Ascending aorta (tissue), 2 donors: ENCODE measurements at regions not wholly inside any gene's neighbourhood (a gene's known extent, or its start where the extent isn't known, plus 50 kb on each side); places are given as distances from the start of the nearest gene placed in this dataset.

Experiments
- DNase-seq, 2 donors: peaks; one replicate each; pipeline ENCODE4 v3.0.0-alpha.2; 2019; ENCODE audit warnings: low spot score in 2 of 2
- H3K27ac ChIP-seq, 2 donors: fragments of 200-600 bp; sonication (generic); one replicate each; pipeline ENCODE4 v1.5.1; 2016 to 2017; ENCODE audit warnings: mild to moderate bottlenecking in 1 of 2
- H3K27me3 ChIP-seq: fragments of 200-600 bp; sonication (generic); one replicate; pipeline ENCODE4 v1.5.1; 2017
- H3K36me3 ChIP-seq, 2 donors: fragments of 200-600 bp; sonication (generic); one replicate each; pipeline ENCODE4 v1.5.1; 2016
- H3K4me1 ChIP-seq, 2 donors: fragments of 200-600 bp; sonication (generic); one replicate each; pipeline ENCODE4 v1.5.1; 2016 to 2017; ENCODE audit warnings: mild to moderate bottlenecking in 1 of 2
- H3K4me3 ChIP-seq, 2 donors: fragments of 200-600 bp; sonication (generic); one replicate each; pipeline ENCODE4 v1.5.1; 2016 to 2017; ENCODE audit warnings: mild to moderate bottlenecking in 1 of 2
- H3K9me3 ChIP-seq, 2 donors: fragments of 200-600 bp; sonication (generic); one replicate each; pipeline ENCODE4 v1.5.1; 2016
- intact Hi-C: fragments of 100-400 bp; cut with DNase I; formaldehyde crosslinking; loops from one replicate; pipeline ENCODE4 v1.15.1; 2023
- TF ChIP-seq, protein P1 (sequence below), 3 experiments: fragments of 200-600 bp in 2 of 3; fragments of 450-650 bp in 1 of 3; sonication (generic) in 2 of 3; IDR thresholded peaks; one replicate each; pipeline ENCODE4 v1.5.1; 2016 to 2019; ENCODE audit warnings: antibody characterized with exemption in 3 of 3, mild to moderate bottlenecking in 1 of 3, moderate library complexity in 1 of 3

DNA sequence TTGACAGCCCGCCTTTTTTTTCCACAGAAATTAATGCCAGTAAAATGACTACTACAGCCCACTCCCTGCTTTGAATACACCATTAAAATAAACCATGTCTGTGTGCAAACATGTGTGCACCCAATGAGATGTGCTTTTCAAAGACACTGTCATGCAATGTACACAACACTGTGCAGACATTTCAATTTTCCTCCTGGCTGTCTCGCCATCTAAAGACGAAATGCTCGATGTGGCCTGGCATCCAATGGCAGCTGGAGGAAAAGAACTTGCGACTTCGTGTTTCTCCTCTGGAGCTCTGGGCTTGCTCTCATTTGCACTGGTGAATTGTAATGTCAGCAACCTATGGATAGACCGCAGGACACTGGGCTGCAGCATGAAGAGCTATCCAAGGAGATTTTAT is 147.0 kb upstream of the NAV2 start:
- no peak overlapping the region for H3K27ac ChIP-seq
- DNase-seq, result no peak
- intact Hi-C loops, result loop anchor here (5.0 to 10.0 kb wide), 2 partner anchors 62 to 549 kb away; no protein-coding TSS in a partner anchor
- peaks cover 0 to 8% of the 10 kb centered on the region in 2 donors for H3K4me1 ChIP-seq
- no peaks in the 10 kb centered on the region for H3K36me3 ChIP-seq
- TF ChIP-seq, protein P1, sequence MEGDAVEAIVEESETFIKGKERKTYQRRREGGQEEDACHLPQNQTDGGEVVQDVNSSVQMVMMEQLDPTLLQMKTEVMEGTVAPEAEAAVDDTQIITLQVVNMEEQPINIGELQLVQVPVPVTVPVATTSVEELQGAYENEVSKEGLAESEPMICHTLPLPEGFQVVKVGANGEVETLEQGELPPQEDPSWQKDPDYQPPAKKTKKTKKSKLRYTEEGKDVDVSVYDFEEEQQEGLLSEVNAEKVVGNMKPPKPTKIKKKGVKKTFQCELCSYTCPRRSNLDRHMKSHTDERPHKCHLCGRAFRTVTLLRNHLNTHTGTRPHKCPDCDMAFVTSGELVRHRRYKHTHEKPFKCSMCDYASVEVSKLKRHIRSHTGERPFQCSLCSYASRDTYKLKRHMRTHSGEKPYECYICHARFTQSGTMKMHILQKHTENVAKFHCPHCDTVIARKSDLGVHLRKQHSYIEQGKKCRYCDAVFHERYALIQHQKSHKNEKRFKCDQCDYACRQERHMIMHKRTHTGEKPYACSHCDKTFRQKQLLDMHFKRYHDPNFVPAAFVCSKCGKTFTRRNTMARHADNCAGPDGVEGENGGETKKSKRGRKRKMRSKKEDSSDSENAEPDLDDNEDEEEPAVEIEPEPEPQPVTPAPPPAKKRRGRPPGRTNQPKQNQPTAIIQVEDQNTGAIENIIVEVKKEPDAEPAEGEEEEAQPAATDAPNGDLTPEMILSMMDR (IDR thresholded peaks at IDR 0.05), result no peak
- H3K4me3 ChIP-seq, result no peak overlapping the region
- H3K9me3 ChIP-seq, result no peaks in the 10 kb centered on the region
- no peaks in the 10 kb centered on the region for H3K27me3 ChIP-seq

DNA sequence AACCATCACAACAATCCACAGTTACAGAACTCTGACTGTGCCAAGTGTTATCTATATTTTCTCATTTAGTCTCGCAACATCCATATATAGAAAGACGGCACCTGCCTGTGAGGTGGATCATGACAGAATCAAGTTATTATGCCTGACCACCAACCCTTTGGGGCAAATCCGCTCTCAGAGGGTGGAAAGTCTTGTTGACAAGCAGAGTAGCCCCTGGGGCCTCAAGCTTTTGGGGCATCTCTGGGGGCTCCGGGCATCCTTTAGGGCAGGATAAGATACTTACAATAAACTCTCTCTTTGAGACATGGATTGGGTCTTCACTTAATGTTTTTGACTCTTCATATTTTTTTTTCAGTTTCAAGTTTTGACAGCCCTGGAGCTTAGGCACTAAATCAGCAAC is 150.5 kb upstream of the NAV2 start:
- H3K27me3 ChIP-seq, result no peaks in the 10 kb centered on the region
- DNase-seq, result peak in 1 of 2 donors; percentile 53
- H3K36me3 ChIP-seq, result no peaks in the 10 kb centered on the region
- TF ChIP-seq, protein P1 (IDR thresholded peaks at IDR 0.05), result no peak
- peaks cover 0 to 13% of the 10 kb centered on the region in 2 donors for H3K4me1 ChIP-seq
- no peaks in the 10 kb centered on the region for H3K9me3 ChIP-seq
- intact Hi-C loops, result loop anchor here (5.0 to 10.0 kb wide), 2 partner anchors 245 to 553 kb away; no protein-coding TSS in a partner anchor
- H3K27ac ChIP-seq, result no peak overlapping the region
- H3K4me3 ChIP-seq, result no peak overlapping the region

DNA sequence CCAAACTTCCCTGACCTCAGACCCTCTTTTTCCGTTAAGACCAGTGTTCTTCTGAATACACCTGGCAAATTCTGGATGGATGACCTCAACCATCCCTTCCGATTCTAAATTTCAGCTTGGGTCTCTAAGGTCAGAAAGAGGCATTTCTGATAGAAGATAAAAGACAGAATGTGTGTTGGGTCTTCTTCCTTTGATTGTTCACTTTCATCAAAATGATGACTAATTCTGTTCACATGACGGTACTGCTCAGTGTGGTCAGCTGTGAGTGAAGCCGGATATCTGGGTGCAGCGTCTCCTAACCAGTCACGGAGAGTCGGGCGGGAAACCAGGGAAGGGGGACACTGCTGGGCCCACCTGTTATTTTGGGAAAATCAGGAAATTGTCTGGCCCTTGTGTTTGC is 151.6 kb upstream of the NAV2 start:
- Histone ChIP-seq H3K4me3 (no peak overlapping the region), H3K27me3 (no peaks in the 10 kb centered on the region), H3K9me3 (no peaks in the 10 kb centered on the region), H3K27ac (no peak overlapping the region), H3K36me3 (no peaks in the 10 kb centered on the region), H3K4me1 (peaks cover 0 to 13% of the 10 kb centered on the region in 2 donors)
- DNase-seq, result peak in 1 of 2 donors; percentile 42
- intact Hi-C loops, result loop anchor here (5.0 to 10.0 kb wide), 2 partner anchors 246 to 554 kb away; no protein-coding TSS in a partner anchor
- TF ChIP-seq, protein P1 (IDR thresholded peaks at IDR 0.05), result no peak

DNA sequence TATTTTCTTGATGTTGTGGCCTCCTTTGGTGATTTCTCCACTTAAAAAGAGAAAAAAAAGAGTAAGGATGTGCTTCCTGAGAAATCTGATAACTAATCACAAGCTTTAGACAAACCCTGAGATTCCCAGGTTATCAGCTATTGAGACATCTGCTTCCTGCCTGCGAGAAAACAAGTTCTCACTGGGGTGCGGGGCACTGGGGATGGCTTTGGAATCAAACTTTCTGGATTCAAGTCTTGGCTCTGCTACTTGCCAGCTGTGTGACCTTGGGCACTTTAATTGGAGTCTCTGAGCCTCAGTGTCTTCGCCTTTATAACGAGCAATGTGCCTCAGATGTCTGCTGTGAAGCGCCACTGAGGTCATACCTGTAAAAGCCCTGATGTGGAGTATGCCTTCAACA is 152.5 kb upstream of the NAV2 start:
- TF ChIP-seq, protein P1 (IDR thresholded peaks at IDR 0.05), result no peak
- intact Hi-C loops, result loop anchor here (5.0 to 10.0 kb wide), 2 partner anchors 247 to 555 kb away; no protein-coding TSS in a partner anchor
- Histone ChIP-seq H3K9me3 (no peaks in the 10 kb centered on the region), H3K4me1 (peaks cover 0 to 11% of the 10 kb centered on the region in 2 donors), H3K36me3 (no peaks in the 10 kb centered on the region), H3K4me3 (no peak overlapping the region), H3K27me3 (no peaks in the 10 kb centered on the region), H3K27ac (no peak overlapping the region)
- peak in 1 of 2 donors; percentile 25 for DNase-seq

DNA sequence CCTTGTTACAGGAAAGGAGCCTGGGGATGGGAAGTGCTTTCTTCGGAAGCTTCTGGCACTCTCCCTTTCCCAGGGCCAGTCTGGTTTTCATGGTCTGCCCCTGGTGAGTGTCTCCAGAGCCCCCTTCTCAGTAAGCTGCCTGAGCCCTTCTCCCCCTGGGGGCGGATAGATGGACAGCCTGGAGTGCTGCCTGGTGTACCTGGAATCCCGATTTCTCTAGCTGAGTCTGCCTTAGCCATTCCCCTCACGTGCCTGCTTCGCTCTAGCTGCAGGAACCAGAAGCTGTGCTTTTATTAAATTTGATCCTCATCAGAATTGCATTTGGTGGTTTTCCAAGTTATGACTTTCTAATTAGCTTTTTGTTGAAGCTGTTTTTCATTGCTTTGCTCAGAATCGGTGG is 152.9 kb upstream of the NAV2 start:
- intact Hi-C loops, result loop anchor here (2.0 to 10.0 kb wide), 4 partner anchors 248 to 805 kb away; partner anchors contain the start of gene HTATIP2
- H3K36me3 ChIP-seq, result no peaks in the 10 kb centered on the region
- DNase-seq, result peak in 1 of 2 donors; percentile 55
- H3K27ac ChIP-seq, result no peak overlapping the region
- H3K4me3 ChIP-seq, result no peak overlapping the region
- peaks cover 0 to 7% of the 10 kb centered on the region in 2 donors for H3K4me1 ChIP-seq
- TF ChIP-seq, protein P1 (IDR thresholded peaks at IDR 0.05), result no peak
- H3K27me3 ChIP-seq, result no peaks in the 10 kb centered on the region
- no peaks in the 10 kb centered on the region for H3K9me3 ChIP-seq
